ENCODE measurements at regions not wholly inside any gene's neighbourhood (a gene's known extent, or its start where the extent isn't known, plus 50 kb on each side); places are given as distances from the start of the nearest gene placed in this dataset.

DNA sequence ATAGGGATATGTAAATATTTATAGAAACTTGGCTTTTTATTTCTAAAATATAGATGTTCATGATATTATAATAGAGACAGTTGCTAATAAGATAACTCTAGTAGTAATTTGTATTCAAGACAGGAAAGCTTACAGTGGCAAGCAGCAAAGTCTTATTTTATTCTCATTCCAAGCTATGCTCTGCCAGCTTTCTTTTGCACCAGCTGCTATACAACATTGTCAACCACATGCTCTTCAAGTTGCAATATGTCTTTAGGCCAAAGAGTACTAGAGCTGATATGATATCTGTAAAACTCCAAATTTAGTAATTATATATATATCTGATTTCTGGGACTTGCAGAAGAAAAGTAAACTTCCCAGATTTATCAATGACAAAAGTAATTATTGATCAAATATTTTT is 350.1 kb downstream of the HGF start:
- no peaks in the 10 kb centered on the region for H3K27me3 Mint-ChIP-seq (ENCODE audit: low read depth, unreplicated experiment)
- H3K4me1 ChIP-seq (ENCODE audit: insufficient read depth, low read length): no peaks in the 10 kb centered on the region
- no peak overlapping the region for H3K27ac Mint-ChIP-seq (ENCODE audit: unreplicated experiment)
- no peaks in the 10 kb centered on the region for H3K36me3 ChIP-seq (ENCODE audit: insufficient read depth, low read length)
- no peaks in the 10 kb centered on the region for H3K27me3 ChIP-seq (ENCODE audit: insufficient read depth, low read length)
- no peak overlapping the region for H3K9ac ChIP-seq (ENCODE audit: low read length)
- H3K27ac ChIP-seq (ENCODE audit: low read depth, low read length): no peak overlapping the region
- no peak for FAIRE-seq
- no peaks in the 10 kb centered on the region for H3K36me3 Mint-ChIP-seq (ENCODE audit: low read depth, unreplicated experiment)
- H3K4me3 ChIP-seq (ENCODE audit: insufficient read depth, low read depth, low read length): no peak overlapping the region
- H3K79me2 ChIP-seq (ENCODE audit: insufficient read depth, low read length): no peaks in the 10 kb centered on the region
- H2AFZ ChIP-seq (ENCODE audit: low read depth, low read length): no peak overlapping the region
- H3K4me2 ChIP-seq (ENCODE audit: low read length): no peak overlapping the region
- H3K4me3 Mint-ChIP-seq (ENCODE audit: unreplicated experiment): no peak overlapping the region
- no peaks in the 10 kb centered on the region for H3K9me3 ChIP-seq (ENCODE audit: insufficient read depth, low read depth, low read length)
- DNase-seq (ENCODE audit: low read depth): no peak
- peaks cover 8% of the 10 kb centered on the region for H3K4me1 Mint-ChIP-seq (ENCODE audit: low read depth, unreplicated experiment)
- TF ChIP-seq, protein P1, sequence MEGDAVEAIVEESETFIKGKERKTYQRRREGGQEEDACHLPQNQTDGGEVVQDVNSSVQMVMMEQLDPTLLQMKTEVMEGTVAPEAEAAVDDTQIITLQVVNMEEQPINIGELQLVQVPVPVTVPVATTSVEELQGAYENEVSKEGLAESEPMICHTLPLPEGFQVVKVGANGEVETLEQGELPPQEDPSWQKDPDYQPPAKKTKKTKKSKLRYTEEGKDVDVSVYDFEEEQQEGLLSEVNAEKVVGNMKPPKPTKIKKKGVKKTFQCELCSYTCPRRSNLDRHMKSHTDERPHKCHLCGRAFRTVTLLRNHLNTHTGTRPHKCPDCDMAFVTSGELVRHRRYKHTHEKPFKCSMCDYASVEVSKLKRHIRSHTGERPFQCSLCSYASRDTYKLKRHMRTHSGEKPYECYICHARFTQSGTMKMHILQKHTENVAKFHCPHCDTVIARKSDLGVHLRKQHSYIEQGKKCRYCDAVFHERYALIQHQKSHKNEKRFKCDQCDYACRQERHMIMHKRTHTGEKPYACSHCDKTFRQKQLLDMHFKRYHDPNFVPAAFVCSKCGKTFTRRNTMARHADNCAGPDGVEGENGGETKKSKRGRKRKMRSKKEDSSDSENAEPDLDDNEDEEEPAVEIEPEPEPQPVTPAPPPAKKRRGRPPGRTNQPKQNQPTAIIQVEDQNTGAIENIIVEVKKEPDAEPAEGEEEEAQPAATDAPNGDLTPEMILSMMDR (IDR thresholded peaks at IDR 0.05; ENCODE audit: insufficient read depth, low read depth, low read length): no peak
- no peak for TF ChIP-seq EZH2 (IDR thresholded peaks at IDR 0.05; ENCODE audit: insufficient read depth, low read length)
- peaks cover 2% of the 10 kb centered on the region for H3K9me3 Mint-ChIP-seq (ENCODE audit: unreplicated experiment)
- H4K20me1 ChIP-seq (ENCODE audit: insufficient read depth, low read length): no peaks in the 10 kb centered on the region

- Histone ChIP-seq H3K4me3 (ENCODE audit: insufficient read depth, low read depth, low read length) (no peak overlapping the region), H4K20me1 (ENCODE audit: insufficient read depth, low read length) (no peaks in the 10 kb centered on the region), H3K36me3 (ENCODE audit: insufficient read depth, low read length) (no peaks in the 10 kb centered on the region), H2AFZ (ENCODE audit: low read depth, low read length) (no peak overlapping the region), H3K9ac (ENCODE audit: low read length) (no peak overlapping the region), H3K79me2 (ENCODE audit: insufficient read depth, low read length) (no peaks in the 10 kb centered on the region), H3K9me3 (ENCODE audit: insufficient read depth, low read depth, low read length) (no peaks in the 10 kb centered on the region), H3K4me1 (ENCODE audit: insufficient read depth, low read length) (no peaks in the 10 kb centered on the region), H3K4me2 (ENCODE audit: low read length) (no peak overlapping the region), H3K27ac (ENCODE audit: low read depth, low read length) (no peak overlapping the region), H3K27me3 (ENCODE audit: insufficient read depth, low read length) (no peaks in the 10 kb centered on the region)
- Mint-ChIP-seq H3K27me3 (ENCODE audit: low read depth, unreplicated experiment) (no peaks in the 10 kb centered on the region), H3K27ac (ENCODE audit: unreplicated experiment) (no peak overlapping the region), H3K4me1 (ENCODE audit: low read depth, unreplicated experiment) (peaks cover 8% of the 10 kb centered on the region), H3K36me3 (ENCODE audit: low read depth, unreplicated experiment) (no peaks in the 10 kb centered on the region), H3K9me3 (ENCODE audit: unreplicated experiment) (no peaks in the 10 kb centered on the region), H3K4me3 (ENCODE audit: unreplicated experiment) (no peak overlapping the region)
- no peak for FAIRE-seq
- TF ChIP-seq, protein P1 (IDR thresholded peaks at IDR 0.05; ENCODE audit: insufficient read depth, low read depth, low read length): no peak
- TF ChIP-seq EZH2 (IDR thresholded peaks at IDR 0.05; ENCODE audit: insufficient read depth, low read length): no peak
- DNase-seq (ENCODE audit: low read depth): no peak
Observed at GRCh38 chr7:81416659-81417058, 353.2 kb downstream of the HGF start.

GRCh38 chr7:81415181-81415580 is 354.7 kb downstream of the HGF start:
- no peaks in the 10 kb centered on the region for H3K9me3 ChIP-seq (ENCODE audit: insufficient read depth, low read depth, low read length)
- H3K27me3 ChIP-seq (ENCODE audit: insufficient read depth, low read length): no peaks in the 10 kb centered on the region
- no peak overlapping the region for H3K4me3 ChIP-seq (ENCODE audit: insufficient read depth, low read depth, low read length)
- no peaks in the 10 kb centered on the region for H3K79me2 ChIP-seq (ENCODE audit: insufficient read depth, low read length)
- H3K9ac ChIP-seq (ENCODE audit: low read length): no peak overlapping the region
- Mint-ChIP-seq H3K27ac (ENCODE audit: unreplicated experiment) (no peak overlapping the region), H3K36me3 (ENCODE audit: low read depth, unreplicated experiment) (no peaks in the 10 kb centered on the region), H3K4me1 (ENCODE audit: low read depth, unreplicated experiment) (peaks cover 8% of the 10 kb centered on the region), H3K9me3 (ENCODE audit: unreplicated experiment) (no peaks in the 10 kb centered on the region), H3K27me3 (ENCODE audit: low read depth, unreplicated experiment) (no peaks in the 10 kb centered on the region), H3K4me3 (ENCODE audit: unreplicated experiment) (no peak overlapping the region)
- peak; percentile 39 for FAIRE-seq
- no peak for TF ChIP-seq EZH2 (IDR thresholded peaks at IDR 0.05; ENCODE audit: insufficient read depth, low read length)
- TF ChIP-seq, protein P1 (IDR thresholded peaks at IDR 0.05; ENCODE audit: insufficient read depth, low read depth, low read length): no peak
- no peaks in the 10 kb centered on the region for H3K4me1 ChIP-seq (ENCODE audit: insufficient read depth, low read length)
- H3K4me2 ChIP-seq (ENCODE audit: low read length): no peak overlapping the region
- H3K27ac ChIP-seq (ENCODE audit: low read depth, low read length): no peak overlapping the region
- no peaks in the 10 kb centered on the region for H4K20me1 ChIP-seq (ENCODE audit: insufficient read depth, low read length)
- no peaks in the 10 kb centered on the region for H3K36me3 ChIP-seq (ENCODE audit: insufficient read depth, low read length)
- no peak overlapping the region for H2AFZ ChIP-seq (ENCODE audit: low read depth, low read length)
- peak; percentile 44 for DNase-seq (ENCODE audit: low read depth)

All from astrocyte (in vitro differentiated cells and primary cell).